ENCODE measurements at regions not wholly inside any gene's neighbourhood (a gene's known extent, or its start where the extent isn't known, plus 50 kb on each side); places are given as distances from the start of the nearest gene placed in this dataset.
A peak's percentile ranks its signal among the peaks of the same experiment; 100 is the strongest.

- DNase-seq (ENCODE audit: low read depth) = no peak
Measured at GRCh38 chr10:44326474-44327030, 58.3 kb downstream of the CXCL12 start.

DNA sequence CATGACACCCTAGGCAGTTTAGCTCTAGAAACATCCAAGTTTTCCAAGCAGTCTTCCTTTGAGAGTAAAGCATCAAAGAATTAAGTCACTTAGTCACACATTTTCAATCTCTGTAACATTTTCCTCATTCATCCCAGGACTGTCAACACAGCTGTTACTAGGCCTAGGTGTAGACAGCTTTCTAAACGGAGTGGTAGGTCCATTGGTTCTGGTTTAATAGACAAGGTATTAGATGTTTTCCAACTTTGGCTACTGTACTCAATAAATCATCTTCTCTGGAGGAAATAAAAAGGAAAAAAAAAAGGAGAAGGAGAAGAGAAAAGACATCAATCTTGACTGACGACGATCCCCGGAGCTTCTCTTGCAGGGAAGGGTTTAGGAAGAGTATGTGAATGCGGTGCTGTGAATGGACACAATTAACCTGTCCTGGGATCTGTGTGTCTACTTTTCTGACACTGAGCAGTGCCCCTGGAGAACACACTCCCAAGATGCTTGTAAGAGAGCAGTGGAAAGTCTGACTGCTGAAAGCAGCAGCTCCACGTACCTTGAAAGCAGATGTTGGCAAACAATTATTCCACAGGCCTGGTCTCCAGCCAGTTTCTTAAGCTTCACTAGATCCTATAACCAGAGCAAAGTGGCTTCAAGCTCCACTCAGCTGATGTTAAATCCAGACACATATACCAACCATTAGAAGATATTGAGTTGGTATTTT is 59.1 kb downstream of the CXCL12 start:
- DNase-seq (ENCODE audit: low read depth) = no peak

- no peak for DNase-seq (ENCODE audit: low read depth)
Measured at GRCh38 chr10:44325157-44325556, 59.7 kb downstream of the CXCL12 start.

DNA sequence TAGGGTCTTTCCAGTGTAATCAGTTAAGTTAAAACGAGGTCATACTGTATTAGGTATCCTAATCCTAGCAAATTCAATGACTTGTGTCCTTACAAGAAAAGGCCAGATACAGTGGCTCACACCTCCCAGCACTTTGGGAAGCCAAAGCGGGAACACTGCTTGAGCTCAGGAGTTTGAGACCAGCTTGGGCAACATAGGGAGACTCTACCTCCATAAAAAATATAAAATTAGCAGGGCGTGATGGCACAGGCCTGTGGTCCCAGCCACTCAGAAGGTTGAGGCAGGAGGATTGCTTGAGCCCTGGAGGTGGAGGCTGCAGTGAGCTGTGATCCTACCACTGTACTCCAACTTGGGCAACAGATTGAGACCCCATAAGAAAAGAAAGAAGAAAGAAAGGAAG is 61.1 kb downstream of the CXCL12 start:
- no peak for DNase-seq (ENCODE audit: low read depth)

DNA sequence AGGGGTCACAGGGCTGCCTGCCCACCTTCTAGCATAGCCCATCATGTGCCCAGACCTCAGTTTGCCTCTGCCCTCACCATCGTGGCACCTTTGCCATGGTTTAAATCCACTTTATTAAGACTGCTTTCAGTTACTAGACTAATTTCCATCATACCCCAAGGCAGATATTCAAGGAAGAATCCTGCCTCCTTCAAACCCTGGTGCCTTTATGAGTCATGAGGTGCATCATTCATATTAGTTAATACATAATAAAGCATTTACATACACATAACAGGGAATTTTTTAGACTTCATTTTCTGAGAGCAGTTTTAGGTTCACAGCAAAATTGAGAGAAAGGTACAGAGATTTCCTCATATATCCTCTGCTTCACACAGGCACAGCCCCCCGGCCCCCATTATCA is 62.8 kb downstream of the CXCL12 start:
- DNase-seq (ENCODE audit: low read depth) = no peak

DNA sequence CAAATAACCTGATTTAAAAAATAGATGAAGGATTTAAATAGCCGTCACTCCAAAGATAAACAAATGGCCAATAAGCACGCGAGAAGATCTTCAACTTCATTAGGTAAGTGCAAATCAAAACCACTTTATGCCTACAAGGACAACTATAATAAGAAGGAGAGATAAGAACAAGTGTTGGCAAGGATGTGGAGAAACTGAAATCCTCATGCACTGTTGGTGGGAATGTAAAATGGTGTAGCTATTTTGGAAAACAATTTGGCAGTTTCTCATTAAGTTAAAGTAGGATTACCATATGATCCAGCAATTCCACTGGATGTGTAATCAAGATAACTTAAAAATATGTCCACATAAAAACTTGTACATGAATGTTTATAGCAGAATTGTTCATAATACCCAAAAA is 64.1 kb downstream of the CXCL12 start:
- no peak for DNase-seq (ENCODE audit: low read depth)

- DNase-seq (ENCODE audit: low read depth) = no peak
Measured at GRCh38 chr10:44317856-44318255, 67.0 kb downstream of the CXCL12 start.

- DNase-seq (ENCODE audit: low read depth) = no peak
Measured at GRCh38 chr10:44316922-44317215, 68.0 kb downstream of the CXCL12 start.

DNA sequence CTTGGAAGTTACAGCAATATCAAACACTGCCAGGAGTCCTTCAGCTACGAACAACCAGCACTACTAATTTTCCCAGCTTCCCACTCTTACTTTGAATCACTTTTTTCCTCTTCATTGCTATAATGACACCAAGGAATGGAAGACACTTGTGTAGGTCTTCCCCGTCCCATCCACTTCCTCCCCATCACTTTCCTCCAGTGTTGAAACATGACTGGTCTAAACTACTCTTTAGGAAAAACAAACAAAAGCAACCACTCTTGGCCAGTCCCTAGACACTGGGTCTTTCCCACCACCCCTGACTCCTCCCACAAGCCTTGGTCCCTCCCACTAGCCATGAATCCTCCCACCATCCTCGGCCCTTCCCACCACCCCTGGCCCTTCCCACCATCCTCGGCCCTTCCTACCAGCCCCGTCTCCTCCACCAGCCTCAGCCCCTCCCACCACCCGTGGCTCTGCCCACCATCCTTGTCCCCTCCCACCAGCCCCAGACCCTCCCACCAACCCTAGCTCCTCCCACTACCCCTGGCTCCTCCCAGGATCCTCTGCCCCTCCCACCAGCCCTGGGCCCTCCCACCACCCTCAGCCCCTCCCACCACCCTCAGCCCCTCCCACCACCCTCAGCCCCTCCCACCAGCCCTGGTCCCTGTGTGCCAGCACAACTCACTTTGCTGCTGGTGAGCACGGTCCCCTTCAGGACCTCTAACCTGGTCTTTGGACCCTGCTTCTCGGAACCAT is 68.5 kb downstream of the CXCL12 start:
- DNase-seq (ENCODE audit: low read depth) = no peak

GRCh38 chr10:44314802-44315460 is 70.0 kb downstream of the CXCL12 start:
- DNase-seq (ENCODE audit: low read depth) = no peak

GRCh38 chr10:44313761-44314165 is 71.1 kb downstream of the CXCL12 start:
- DNase-seq (ENCODE audit: low read depth) = no peak

GRCh38 chr10:44312401-44312800 is 72.5 kb downstream of the CXCL12 start:
- DNase-seq (ENCODE audit: low read depth) = no peak

- no peak for DNase-seq (ENCODE audit: low read depth)
Measured at GRCh38 chr10:44311563-44312051, 73.3 kb downstream of the CXCL12 start.

GRCh38 chr10:44310762-44311562 is 73.9 kb downstream of the CXCL12 start:
- DNase-seq (ENCODE audit: low read depth) = no peak

DNA sequence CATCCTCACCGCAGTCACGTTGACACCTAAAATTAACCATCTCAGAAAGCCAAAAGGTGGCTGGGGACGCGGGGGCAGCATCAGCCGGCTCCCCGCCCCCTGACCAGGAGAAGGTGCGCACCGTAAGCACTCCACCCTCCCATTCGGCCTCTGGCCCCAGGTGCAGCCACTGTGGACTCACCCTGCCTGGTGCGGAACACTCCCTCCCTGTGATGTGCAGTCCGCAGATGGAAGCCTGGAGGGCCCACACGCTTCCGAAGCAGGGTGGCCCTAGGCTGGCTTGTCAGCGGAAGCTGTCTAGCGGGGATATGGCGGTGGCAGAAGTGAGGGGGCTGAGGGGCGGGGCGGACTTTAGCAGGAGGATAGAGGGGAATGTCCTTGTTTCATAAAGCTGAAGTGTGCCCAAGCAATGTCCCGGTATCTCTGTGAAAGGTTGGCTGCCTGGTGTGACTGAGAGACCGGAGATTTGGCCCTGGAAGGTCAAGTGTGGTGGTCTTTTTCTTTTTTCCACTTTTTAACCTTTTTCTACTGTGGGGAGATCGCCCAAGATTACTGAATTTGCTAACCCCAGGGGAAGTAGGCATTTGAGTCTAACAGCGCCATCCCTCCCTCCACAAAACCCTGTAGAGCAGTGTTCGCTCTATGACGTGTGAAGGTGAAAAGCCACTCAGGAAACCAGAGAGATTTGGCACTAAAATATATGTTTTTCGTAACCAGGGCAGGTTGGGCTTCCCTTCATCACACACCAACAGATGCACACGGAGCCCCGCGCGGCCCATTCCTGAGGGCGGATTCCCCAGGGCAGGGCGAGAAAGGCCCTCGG is 74.7 kb downstream of the CXCL12 start:
- DNase-seq (ENCODE audit: low read depth) = no peak

DNA sequence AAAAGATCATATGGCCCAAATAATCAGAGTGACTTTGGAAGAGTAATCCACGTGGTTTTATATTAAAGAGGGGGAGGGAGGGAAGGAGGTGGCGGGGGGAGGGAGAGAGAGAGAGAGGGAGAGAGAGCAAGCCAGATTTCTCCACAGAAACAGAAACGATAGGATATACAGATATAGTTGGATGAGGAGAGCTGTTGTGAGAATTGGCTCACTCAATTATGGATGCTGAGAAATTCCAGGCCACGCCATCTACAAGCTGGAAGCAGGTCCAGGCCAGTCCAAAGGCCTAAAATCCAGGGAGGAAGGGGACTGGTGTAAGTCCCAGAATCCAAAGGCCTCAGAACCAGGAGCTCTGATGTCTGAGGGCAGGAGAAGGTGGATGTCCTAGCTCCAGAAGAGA is 75.5 kb downstream of the CXCL12 start:
- DNase-seq (ENCODE audit: low read depth) = no peak

DNA sequence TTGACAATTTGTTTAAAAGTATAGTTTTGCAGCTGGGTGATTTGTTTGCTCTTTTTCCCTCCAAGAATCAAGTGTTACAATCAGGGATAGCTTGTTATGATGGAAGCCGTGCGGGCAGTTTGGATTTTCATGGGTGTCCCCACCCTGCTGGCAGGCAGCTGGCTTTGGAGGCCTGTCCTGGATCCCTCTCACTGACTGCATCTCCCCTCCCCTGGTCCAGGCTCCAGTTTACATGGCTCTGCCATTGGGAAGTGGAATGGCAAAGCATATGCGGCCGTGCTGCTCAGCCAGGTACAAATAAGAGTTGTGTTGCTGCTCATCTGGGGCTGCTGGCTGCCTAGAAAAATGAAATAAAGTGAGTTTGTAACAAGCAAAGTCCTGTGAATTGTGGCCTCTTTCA is 76.0 kb downstream of the CXCL12 start:
- DNase-seq (ENCODE audit: low read depth) = no peak

DNA sequence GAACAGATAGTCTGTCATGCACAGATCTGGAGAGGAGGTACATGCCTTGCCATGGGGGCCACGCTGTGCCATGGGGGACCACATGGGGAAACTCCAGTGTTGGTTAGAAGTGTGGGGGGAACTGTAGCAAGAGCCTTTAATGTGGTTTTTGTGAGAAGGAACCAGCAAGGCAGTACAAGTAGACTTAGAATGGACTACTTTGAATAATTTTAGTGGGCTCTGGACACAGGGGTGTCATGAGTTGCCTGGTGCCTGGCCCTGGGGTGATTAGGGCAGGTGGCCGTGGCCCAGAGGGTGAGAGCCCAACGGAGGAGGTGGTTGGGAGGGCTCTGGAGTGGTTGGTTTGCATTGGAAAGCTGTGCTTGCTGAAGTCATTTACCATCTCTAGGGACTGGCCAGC is 77.2 kb downstream of the CXCL12 start:
- DNase-seq (ENCODE audit: low read depth) = no peak

- DNase-seq (ENCODE audit: low read depth) = peak; percentile 2
Measured at GRCh38 chr10:44306762-44307161, 78.1 kb downstream of the CXCL12 start.

- peak; percentile 26 for DNase-seq (ENCODE audit: low read depth)
Measured at GRCh38 chr10:44306147-44306710, 78.7 kb downstream of the CXCL12 start.

All from HS-5 (cell line).